BE2C (cell line): ENCODE measurements at regions not wholly inside any gene's neighbourhood (a gene's known extent, or its start where the extent isn't known, plus 50 kb on each side); places are given as distances from the start of the nearest gene placed in this dataset.

Experiments used
- DNase-seq: peaks from one replicate; pipeline ENCODE4 v3.0.0-alpha.2; 2020
- H3K27me3 ChIP-seq: fragments of 250-450 bp; sonication (Bioruptor Pico); 2 replicates; pipeline ENCODE4 v1.5.1; 2020; ENCODE audit warnings: mild to moderate bottlenecking
- H3K36me3 ChIP-seq: fragments of 250-450 bp; sonication (Bioruptor Pico); 2 replicates; pipeline ENCODE4 v1.5.1; 2020; ENCODE audit warnings: mild to moderate bottlenecking
- H3K4me1 ChIP-seq: fragments of 250-450 bp; sonication (Bioruptor Pico); 2 replicates; pipeline ENCODE4 v1.5.1; 2020
- H3K4me3 ChIP-seq: 2 replicates; pipeline ENCODE4 v1.5.1; 2011; ENCODE audit warnings: low read depth, low read length
- H3K9me3 ChIP-seq: fragments of 250-450 bp; sonication (Bioruptor Pico); 2 replicates; pipeline ENCODE4 v1.5.1; 2020
- CTCF ChIP-seq: IDR thresholded peaks from 2 replicates; pipeline ENCODE4 v1.5.1; 2012; ENCODE audit warnings: mild to moderate bottlenecking, low read depth, low read length

- Histone ChIP-seq H3K4me1 (no peaks in the 10 kb centered on the region), H3K4me3 (no peak overlapping the region), H3K36me3 (no peaks in the 10 kb centered on the region), H3K27me3 (no peaks in the 10 kb centered on the region), H3K9me3 (no peaks in the 10 kb centered on the region)
- no peak for DNase-seq
- no peak for TF ChIP-seq CTCF
Observed at GRCh38 chr3:153693207-153693606, 428.0 kb upstream of the ARHGEF26 start.

GRCh38 chr3:153702106-153702505 is 419.1 kb upstream of the ARHGEF26 start:
- no peaks in the 10 kb centered on the region for H3K9me3 ChIP-seq
- no peak for DNase-seq
- H3K36me3 ChIP-seq: no peaks in the 10 kb centered on the region
- H3K27me3 ChIP-seq: no peaks in the 10 kb centered on the region
- no peak for TF ChIP-seq CTCF
- H3K4me3 ChIP-seq: no peak overlapping the region
- no peaks in the 10 kb centered on the region for H3K4me1 ChIP-seq

- no peak overlapping the region for H3K4me3 ChIP-seq
- H3K9me3 ChIP-seq: no peaks in the 10 kb centered on the region
- H3K4me1 ChIP-seq: no peaks in the 10 kb centered on the region
- TF ChIP-seq CTCF: no peak
- no peaks in the 10 kb centered on the region for H3K27me3 ChIP-seq
- no peaks in the 10 kb centered on the region for H3K36me3 ChIP-seq
- DNase-seq: no peak
Observed at GRCh38 chr3:153704115-153704514, 417.1 kb upstream of the ARHGEF26 start.

GRCh38 chr3:153706706-153707105 is 414.5 kb upstream of the ARHGEF26 start:
- Histone ChIP-seq H3K4me1 (no peaks in the 10 kb centered on the region), H3K4me3 (no peak overlapping the region), H3K9me3 (no peaks in the 10 kb centered on the region), H3K36me3 (no peaks in the 10 kb centered on the region), H3K27me3 (no peaks in the 10 kb centered on the region)
- TF ChIP-seq CTCF: no peak
- no peak for DNase-seq

- H3K9me3 ChIP-seq: no peaks in the 10 kb centered on the region
- H3K36me3 ChIP-seq: no peaks in the 10 kb centered on the region
- no peaks in the 10 kb centered on the region for H3K27me3 ChIP-seq
- no peak for TF ChIP-seq CTCF
- no peak overlapping the region for H3K4me3 ChIP-seq
- no peak for DNase-seq
- no peaks in the 10 kb centered on the region for H3K4me1 ChIP-seq
Observed at GRCh38 chr3:153714016-153714415, 407.2 kb upstream of the ARHGEF26 start.

GRCh38 chr3:153714588-153715290 is 406.5 kb upstream of the ARHGEF26 start:
- Histone ChIP-seq H3K4me3 (no peak overlapping the region), H3K4me1 (no peaks in the 10 kb centered on the region), H3K36me3 (no peaks in the 10 kb centered on the region), H3K27me3 (no peaks in the 10 kb centered on the region), H3K9me3 (no peaks in the 10 kb centered on the region)
- no peak for DNase-seq
- no peak for TF ChIP-seq CTCF
